WTC11 (cell line): ENCODE measurements at regions not wholly inside any gene's neighbourhood (a gene's known extent, or its start where the extent isn't known, plus 50 kb on each side); places are given as distances from the start of the nearest gene placed in this dataset.

Experiments
- CREM ChIP-seq: sonication (generic); formaldehyde crosslinking; IDR thresholded peaks from 2 replicates; pipeline ENCODE4 v1.8.1; 2022; ENCODE audit warnings: mild to moderate bottlenecking, missing genetic modification reagents, moderate library complexity
- CTCF ChIP-seq: fragments of 200-600 bp; IDR thresholded peaks from 2 replicates; pipeline ENCODE4 v1.8.0; 2022; ENCODE audit warnings: antibody characterized with exemption
- E2F1 ChIP-seq: sonication (generic); formaldehyde crosslinking; IDR thresholded peaks from 2 replicates; pipeline ENCODE4 v1.8.0; 2022; ENCODE audit warnings: mild to moderate bottlenecking, missing genetic modification reagents
- ETV6 ChIP-seq: sonication (generic); formaldehyde crosslinking; IDR thresholded peaks from 2 replicates; pipeline ENCODE4 v1.8.1; 2022; ENCODE audit warnings: mild to moderate bottlenecking, missing genetic modification reagents
- IRF2 ChIP-seq: sonication (generic); formaldehyde crosslinking; IDR thresholded peaks from 2 replicates; pipeline ENCODE4 v1.8.0; 2022; ENCODE audit warnings: low read depth, missing genetic modification reagents, borderline replicate concordance
- JUN ChIP-seq: sonication (generic); formaldehyde crosslinking; IDR thresholded peaks from 2 replicates; pipeline ENCODE4 v1.8.0; 2023; ENCODE audit warnings: mild to moderate bottlenecking, missing genetic modification reagents
- NR3C1 ChIP-seq: sonication (generic); formaldehyde crosslinking; conservative IDR thresholded peaks from 2 replicates; pipeline ENCODE4 v1.8.1; 2023; ENCODE audit warnings: low read depth, mild to moderate bottlenecking, missing genetic modification reagents
- USF2 ChIP-seq: sonication (generic); formaldehyde crosslinking; IDR thresholded peaks from 2 replicates; pipeline ENCODE4 v1.8.1; 2023; ENCODE audit warnings: mild to moderate bottlenecking, missing genetic modification reagents, moderate library complexity

GRCh38 chr20:40753472-40753871 lies 64.4 kb upstream of the MAFB start:
- no peak for TF ChIP-seq ETV6
- TF ChIP-seq CREM (CRISPR knock-in tag) = no peak
- no peak for TF ChIP-seq USF2 (CRISPR knock-in tag)
- no peak for TF ChIP-seq JUN (CRISPR knock-in tag)
- no peak for TF ChIP-seq CTCF
- no peak for TF ChIP-seq IRF2 (CRISPR knock-in tag)
- no peak for TF ChIP-seq NR3C1 (CRISPR knock-in tag)
- no peak for TF ChIP-seq E2F1 (CRISPR knock-in tag)
